GM18873 (cell line): ENCODE measurements at regions not wholly inside any gene's neighbourhood (a gene's known extent, or its start where the extent isn't known, plus 50 kb on each side); places are given as distances from the start of the nearest gene placed in this dataset.
"Not testable (repeated sequence)": the region's sequence is repeated elsewhere in the genome, so short reads cannot be mapped to it uniquely, and the experiment has no call there.

Experiments
- ATAC-seq: cut with Tn5 transposase; IDR thresholded peaks from one replicate; pipeline ENCODE4 v1.9.1; 2021; ENCODE audit warnings: mild to moderate bottlenecking, moderate library complexity, moderate number of reproducible peaks; ENCODE audit not compliant: unreplicated experiment, low FRiP score

DNA sequence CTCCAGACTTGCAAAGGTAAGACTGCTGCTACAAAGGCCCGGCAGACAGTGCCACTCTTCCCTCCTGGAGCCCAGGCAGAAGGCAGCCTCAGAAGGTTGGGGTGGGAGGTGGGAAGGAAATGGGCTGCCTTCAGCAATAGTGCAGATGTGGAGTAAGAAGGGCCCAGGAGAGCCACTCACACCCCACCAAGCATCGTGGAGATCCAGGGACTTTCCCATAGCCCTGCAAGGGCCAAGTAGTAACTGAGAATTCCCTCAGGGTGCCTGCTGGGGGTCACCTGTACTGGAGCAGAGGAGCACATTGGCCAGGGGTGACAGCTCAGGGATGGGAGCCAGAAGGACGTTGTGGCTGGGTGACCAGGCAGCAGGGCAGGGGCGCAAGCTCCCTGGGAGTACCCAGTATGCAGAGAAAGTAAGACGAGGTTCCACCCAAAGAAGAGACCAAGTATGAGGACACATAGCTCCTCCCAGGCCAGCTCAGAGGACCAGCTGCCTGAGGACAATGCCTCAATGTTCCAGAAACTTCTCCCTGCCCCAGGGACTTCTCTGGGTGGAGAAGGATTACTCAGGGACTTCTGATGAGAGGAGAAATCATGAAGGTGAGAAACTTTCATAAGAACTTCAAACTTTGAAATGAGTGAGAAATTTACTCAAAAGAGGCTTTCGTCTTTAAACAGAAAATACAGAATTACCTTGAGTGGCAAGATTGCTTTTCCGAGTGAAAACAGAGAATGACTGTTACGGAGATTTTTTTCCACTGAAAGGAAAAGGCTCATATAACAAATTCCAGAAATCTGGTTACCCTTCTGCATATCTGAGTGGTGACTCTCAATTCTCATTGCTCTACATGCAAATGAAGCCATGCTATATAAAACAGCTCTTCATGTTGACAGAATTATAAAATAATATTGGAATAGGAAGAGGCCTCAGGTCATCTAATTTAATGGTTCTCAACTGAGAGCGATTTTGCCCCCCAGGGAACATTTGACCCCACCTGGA lies 87.9 kb upstream of the TRIO start:
- no peak for ATAC-seq

DNA sequence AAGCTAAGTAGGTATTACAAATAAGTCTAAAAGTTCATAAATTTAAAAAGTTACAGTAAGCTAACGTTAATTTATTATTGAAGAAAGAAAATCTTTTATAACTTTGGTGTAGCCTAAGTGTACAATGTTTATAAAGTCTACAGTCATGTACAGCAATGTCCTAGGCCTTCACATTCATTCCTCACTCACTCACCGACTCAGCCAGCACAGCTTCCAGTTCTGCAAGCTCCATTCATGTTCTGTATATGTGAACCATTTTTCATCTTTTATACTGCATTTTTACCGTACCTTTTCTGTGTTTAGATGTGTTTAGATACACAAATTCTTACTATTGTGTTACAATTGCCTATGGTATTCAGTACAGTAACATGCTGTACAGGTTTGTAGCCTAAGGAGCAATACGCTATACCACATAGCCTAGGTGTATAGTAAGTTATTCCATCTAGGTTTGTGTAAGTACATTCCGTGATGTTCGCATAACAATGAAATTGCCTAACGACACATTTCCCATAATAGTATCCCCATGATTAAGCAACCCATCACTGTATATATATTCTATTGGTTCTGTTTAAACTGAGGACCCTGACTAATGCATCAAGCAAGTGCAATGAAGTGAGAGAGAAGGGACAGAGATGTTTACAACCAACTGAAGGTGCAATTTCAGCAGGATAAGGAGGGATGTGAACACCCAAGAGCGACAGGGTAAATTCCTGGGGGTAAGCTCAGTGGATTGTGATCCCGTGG lies 88.9 kb upstream of the TRIO start:
- ATAC-seq = no peak

DNA sequence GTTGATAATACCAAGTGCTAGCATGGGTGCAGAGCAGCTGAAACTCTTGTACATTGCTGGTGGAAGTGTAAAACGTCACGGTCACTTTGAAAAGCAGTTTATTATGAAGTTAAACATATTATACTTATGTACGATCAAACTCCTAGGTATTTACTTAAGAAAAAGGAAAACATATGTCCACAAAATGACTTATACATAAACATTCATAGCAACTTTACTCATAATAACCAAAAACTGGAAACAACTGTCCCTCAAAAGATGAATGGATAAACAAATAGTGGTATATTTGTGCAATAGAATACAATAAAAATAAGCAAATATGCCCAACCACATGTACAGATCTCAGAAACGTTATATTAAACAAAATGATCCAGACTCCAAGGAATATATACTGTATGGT lies 92.3 kb upstream of the TRIO start:
- no peak for ATAC-seq

DNA sequence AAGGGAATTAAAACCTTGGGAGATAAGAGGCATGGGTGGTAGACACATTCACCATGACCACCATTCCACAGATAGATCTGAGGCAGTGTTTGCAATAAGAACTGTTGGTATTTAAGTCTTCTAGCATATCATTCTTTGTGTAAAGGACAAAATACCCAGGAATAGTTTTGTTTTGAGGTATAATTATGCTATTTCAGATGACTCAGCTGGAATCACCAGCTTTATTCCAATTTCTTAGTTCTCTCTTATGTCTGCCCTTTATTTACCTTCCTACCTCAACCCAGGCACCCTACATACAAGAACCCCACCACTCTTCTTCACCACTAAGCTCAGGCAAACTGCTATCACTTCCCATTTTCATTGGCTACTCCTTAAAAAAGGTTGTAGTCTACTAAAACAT lies 94.7 kb upstream of the TRIO start:
- no peak for ATAC-seq

DNA sequence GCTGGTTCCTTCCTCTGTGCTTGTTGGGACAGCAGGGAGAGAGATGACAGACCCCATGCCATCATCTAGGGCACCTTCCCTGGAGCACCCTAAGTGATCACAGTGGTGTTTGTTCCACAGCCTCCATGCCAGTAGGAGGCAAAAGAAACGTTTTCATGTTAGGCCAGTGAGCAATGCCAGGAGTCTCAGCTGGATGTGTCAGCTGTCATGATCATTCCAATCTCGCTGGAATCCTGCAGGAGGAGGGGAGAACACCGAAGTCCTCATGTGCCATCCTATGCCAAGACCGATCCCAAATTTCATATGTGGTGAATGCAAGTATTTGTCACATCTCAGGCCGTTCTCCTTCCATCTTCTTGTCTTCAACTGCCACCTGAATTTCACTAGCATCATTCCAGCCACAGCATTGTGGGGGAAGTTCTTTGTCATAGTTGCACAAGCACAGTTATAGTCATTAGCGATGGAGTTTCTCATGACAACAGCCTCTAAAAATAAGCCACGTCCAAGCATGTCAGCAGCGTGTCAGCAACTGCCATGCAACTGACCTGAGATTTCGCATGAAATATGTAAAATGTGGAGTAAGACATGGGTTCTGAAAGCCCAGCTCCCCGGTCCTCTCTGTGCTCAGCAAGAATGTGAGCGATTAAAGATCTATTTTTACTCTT lies 97.2 kb upstream of the DNAH5 start:
- no peak for ATAC-seq

DNA sequence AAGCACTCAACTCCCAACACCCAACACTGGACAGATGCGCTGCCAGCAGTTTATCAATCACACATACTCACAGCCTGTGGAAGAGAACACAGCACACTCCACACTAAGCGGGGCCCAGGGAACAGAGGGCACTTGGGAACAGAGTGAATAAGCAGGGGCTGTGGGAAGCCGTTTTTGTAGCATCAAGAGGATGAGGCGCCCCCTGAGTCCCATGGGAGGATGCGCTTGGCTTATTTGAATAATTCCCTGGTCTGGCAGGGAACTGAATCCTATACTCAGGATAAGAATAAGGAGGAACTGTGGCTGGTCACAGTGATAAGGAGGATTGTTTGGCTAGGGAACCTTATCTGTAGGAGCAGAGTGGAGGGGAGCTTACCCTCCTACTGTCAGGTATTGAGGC lies 96.1 kb upstream of the DNAH5 start:
- no peak for ATAC-seq

DNA sequence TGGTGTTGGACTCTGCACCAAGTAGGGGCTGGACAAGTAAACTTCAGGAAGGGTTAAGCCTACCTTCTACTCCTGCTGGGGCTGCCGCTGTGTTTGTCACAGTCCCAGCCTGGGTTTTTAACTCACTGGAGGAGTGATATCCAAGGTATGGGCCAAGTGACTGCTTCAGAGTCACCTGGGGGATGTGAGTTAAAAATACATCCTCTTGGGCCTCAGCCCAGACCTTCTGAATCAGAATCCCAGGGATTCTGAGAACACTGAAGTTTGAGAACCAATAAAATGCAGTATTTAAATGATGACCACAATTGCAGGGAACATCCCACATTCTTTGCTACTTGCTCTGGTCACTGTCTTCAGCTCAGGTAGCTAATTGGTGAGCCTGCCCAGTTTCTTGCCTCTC lies 95.1 kb upstream of the DNAH5 start:
- ATAC-seq = no peak

DNA sequence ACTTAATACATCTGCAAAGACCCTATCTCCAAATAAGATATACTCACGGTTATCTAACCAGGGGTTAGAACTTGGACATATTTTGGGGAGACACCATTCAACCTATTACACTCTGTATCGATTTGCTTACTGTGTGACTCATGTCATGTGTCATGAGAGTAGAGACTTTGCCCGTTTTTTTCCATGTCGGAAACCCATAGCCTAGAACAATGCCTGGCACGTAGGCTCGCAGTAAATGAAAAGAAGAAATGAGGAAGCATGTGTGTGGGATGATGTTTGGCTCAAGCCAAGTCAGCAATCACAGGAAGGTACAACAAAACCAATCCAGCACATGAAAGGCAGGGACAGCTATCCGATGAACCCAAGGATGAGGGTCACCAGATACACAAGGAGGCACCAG lies 94.6 kb upstream of the DNAH5 start:
- ATAC-seq = no peak

DNA sequence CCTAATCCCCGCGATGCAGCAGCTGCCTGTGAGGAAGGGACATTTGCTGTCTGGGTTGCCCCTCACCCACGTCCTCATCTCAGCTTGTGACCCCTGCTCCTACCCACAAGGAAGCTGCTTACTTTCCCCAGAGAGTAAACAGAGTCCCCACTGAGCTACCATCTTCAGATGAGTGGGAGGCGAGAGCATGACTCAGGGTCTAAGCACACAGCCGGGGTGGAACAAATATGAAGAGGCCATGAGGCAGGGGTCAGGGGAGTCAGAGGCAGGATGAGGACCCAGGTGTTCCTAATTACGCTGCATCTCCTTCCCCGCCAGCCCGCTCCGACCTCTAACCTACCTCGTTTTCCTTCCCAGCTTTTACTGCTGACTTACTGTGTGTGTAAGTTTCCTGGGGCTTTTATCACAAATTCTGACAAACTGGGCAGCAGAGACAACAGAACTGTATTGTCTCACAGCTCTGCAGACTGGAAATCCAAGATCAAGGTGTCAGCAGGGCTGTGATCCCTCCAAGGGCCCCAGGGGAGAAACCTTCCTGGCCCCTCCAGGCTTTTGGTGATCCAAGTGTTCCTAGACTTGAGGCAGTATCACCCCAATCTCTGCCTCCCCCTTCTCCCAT lies 94.0 kb upstream of the DNAH5 start:
- ATAC-seq = no peak

DNA sequence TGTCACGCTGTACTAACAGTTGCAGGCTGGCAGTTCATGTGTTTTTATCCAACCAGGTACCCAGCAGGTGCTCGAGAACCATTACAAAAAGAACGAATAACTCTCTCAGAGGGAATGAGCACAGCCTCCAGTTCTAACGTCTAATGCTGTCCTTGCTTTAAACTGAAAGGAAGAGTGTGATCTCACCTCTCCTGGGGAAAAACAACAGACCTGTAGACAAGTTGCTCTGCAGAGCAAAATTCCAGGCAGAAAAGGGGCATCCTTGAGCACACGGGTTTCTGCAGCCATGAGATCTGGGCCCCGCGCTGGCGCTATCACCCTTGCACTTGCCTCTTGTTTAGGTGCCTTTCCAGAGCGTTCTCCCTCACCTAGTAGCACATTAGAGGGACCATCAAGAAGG lies 92.5 kb upstream of the DNAH5 start:
- no peak for ATAC-seq

DNA sequence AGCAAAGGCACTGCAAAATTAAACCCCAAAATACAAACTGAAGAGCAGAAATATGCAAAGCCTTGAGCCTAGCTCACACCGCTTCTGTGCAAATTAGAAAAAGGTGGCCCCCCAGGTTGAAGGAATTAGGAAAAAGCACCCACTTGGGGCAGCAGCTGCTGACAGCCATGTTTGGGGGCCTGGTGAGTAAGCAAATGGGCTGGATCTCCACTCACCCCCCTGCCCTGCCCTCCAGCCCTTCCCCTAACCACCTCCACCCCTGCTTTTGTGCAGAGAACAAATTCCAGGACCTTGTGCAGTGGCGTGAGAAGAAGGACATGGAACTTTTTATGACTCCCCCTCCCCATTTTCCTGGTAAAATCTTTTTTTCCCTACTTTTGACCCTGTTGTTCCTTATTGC lies 92.0 kb upstream of the DNAH5 start:
- no peak for ATAC-seq

DNA sequence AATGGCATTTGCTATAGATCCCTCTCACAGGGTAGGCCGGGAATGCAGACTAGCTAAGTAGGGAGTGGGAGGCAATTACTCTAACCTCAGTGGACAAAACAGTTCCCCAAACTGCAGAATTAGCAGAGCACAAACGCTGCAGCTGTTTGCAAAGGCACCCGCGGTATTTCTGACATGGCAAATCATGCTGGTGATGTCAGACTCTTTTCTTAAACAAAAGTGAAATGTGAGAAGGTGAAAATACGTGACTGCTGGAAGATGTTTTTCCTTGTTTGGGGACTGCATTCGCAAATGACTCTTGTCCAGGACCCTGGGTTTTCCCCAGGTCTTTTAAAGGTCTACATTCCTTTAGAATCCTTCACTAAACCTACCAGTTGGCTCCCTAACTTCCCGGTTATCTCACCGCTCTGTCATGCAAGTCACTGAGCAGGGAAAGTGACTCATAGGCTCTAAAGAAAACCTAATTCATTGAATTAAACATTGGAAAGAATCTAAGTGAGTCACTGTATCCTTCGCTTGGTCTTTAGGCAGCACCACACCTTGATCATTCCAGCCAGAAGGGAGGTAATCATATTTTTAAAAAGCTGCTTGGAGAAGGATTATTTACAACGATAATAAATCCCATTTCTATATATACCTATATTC lies 91.5 kb upstream of the DNAH5 start:
- no peak for ATAC-seq

DNA sequence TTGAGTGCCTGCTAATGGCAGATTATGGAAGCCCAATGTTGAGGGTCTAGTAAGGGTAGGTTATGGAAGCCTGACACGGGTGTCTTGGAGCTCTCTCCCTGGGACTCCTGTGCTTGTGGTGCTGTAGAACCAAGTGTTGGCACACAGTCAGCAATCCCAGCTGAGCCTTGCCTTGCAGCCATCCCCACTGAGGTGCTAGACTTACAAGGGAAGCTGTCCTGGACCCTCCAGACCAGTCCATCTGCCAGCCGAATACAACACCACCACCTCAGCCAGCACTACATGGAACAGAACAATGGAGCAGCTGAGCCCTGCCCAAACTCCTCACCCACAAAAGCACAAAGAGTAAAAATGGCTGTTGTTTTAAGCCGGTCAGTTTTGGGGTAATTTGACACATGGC lies 90.5 kb upstream of the DNAH5 start:
- ATAC-seq = no peak

DNA sequence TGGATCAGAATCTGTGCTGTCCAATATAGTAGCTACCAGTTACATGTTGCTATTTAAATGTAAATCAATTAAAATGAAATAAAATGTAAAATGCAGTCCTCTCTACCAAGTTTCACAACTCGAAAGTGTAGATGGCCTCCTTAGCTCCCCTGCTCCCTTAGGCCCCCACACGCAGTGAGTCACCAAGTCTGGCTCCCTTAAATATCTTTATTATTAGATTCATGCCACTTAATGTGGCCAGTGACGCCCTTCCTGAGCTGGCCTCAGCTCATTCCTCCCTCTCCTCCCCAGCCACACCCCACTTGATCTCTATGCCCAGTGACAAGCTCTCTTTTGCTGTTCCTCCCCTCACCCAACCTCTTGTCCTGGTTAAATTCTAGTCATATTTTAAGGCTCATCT lies 88.4 kb upstream of the DNAH5 start:
- no peak for ATAC-seq

DNA sequence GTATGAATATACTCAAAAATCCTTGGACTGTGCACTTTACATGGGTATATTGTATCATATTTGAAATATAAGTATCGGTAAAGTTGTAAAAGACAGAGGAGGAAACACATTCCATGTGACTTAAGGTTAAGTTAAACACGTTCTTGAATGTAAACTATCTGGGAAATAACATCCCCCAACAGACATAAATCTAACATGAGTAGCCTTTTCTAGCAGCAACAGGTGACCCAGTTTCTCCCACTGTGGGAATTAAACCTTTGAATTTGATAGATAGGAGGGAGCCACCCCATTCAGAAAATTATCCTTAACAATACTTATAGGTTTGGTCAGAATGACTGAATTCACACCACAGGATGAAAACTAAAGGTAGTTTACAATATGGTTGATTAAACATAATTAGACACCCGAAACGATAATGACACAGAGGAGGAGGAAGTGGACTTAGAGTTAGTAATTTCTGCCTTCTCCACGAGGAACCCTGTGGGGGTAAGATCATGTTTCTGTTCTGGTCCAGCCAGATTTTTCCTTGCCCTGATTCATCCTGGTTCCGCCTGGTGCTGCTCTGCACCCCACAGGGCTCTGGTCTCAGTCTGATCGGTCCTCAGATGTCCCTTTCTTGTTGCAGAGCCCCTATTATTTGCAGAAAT lies 84.6 kb upstream of the DNAH5 start:
- ATAC-seq = no peak

DNA sequence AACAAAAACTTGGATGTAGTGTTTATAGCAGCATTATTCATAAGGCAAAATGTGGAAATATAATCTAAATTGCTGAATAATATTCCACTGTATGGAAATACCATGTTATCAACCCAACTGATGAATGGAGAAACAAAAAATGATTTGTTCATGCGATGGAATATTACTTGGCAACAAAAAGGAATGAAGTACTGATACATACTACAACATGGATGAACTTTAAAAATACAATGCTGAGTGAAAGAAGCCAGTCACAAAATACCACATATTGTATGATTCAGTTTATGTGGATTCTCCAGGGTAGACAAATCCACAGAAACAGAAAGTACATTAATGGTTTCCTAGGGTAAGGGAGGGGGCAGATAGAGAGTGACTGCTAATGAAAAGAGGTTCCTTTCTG lies 83.7 kb upstream of the DNAH5 start:
- no peak for ATAC-seq

DNA sequence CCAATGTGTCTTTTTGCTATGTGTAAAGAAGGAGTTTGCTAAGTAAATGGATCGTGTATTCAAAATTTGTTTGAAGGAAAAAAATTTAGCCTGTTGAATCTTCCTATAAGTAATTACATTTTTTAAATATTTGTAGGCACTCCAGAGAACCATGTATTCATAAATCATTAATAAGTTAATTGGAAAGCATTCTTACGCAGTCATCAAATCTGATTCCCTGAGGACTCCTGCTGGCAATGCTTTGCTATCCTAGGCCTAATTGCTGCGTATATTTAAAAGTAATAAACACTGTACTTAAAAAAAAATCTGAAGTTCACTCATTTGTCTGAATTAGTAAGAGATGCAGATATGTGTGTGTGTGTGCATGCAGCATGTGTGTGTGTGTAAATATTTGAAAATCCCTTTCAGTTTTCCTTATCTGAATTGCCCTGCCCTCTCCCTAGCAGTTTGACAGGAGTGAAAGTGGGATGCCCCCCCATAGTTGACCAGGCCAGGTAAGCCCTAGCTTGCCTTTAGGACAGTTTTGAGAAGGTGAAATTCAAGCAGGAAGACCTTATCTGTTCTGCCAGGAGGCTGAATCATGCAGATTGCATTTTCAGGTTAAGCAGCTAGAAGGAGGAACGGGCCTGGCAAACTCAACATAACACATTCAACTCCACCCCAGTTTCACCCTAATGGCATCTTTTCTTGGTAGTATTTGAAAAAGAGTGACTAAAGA lies 81.2 kb upstream of the DNAH5 start:
- ATAC-seq = no peak

DNA sequence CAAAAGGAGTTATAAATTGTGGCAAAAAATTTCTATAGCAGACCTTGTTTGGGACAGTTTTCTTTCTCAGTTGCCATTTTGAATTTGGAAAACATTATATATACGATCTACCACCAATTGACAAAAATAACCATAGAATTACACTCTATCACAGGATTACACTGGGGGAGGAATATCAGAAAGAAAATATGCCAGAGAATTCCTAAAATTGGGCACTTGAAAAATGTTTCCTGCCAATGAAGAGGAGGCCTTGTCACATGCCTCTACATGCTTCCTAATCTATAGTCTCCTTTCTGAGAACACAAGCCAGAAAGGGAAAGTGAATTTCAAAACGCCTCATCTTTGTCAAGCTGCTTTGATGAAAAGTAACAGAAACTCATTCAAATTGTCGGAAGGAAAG lies 78.5 kb upstream of the DNAH5 start:
- no peak for ATAC-seq

DNA sequence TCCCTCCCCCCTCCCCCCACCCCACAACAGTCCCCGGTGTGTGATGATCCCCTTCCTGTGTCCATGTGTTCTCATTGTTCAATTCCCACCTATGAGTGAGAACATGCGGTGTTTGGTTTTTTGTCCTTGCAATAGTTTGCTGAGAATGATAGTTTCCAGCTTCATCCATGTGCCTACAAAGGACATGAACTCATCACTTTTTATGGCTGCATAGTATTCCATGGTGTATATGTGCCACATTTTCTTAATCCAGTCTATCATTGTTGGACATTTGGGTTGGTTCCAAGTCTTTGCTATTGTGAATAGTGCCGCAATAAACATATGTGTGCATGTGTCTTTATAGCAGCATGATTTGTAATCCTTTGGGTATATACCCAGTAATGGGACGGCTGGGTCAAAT lies 76.5 kb upstream of the DNAH5 start:
- not testable (repeated sequence) for ATAC-seq
